HepG2 (cell line): ENCODE measurements at regions not wholly inside any gene's neighbourhood (a gene's known extent, or its start where the extent isn't known, plus 50 kb on each side); places are given as distances from the start of the nearest gene placed in this dataset.

Experiments
- ATAC-seq: fragments of 200-7000 bp; cut with Tn5 transposase; 3 replicates; pipeline ENCODE4 v1.9.1; 2020; ENCODE audit warnings: mild to moderate bottlenecking, moderate library complexity
- BruUV-seq: library from RNA; stranded (reverse); fragments of 400-500 nt; replicated peaks from 2 replicates; lab custom pipeline; 2021; lab: Mats Ljungman, UMichigan
- CTCF ChIA-PET: fragments of 300-600 bp; formaldehyde crosslinking; extraction: SDS; loops from one replicate; lab custom pipeline; 2021; ENCODE audit warnings: low total read pairs, inconsistent platforms, low intra/inter-chr PET ratio; lab: Yijun Ruan, JAX
- POLR2A ChIA-PET: fragments of 350-600 bp; sonication (Branson Sonifier 250); formaldehyde crosslinking; loops from one replicate; lab custom pipeline; 2020; ENCODE audit warnings: antibody characterized with exemption, inconsistent platforms; lab: Yijun Ruan, JAX
- DNase-seq: peaks from one replicate; pipeline ENCODE4 v3.0.0-alpha.2; 2015; ENCODE audit warnings: low spot score
- FAIRE-seq: peaks from 3 replicates; lab custom pipeline; 2011; peaks lifted over from hg19 to GRCh38; lab: Jason Lieb, UNC
- H2AFZ ChIP-seq: one replicate; pipeline ENCODE4 v1.6.1; 2011; ENCODE audit warnings: low read length, inconsistent platforms
- H3K27ac ChIP-seq: fragments of 300-600 bp; 3 replicates; pipeline ENCODE4 v1.8.0; 2011; ENCODE audit warnings: mixed run types, mild to moderate bottlenecking, mixed read lengths, low read length, inconsistent platforms; ENCODE audit not compliant: insufficient read depth; ENCODE audit errors: extremely low read length
- H3K27me3 ChIP-seq, 2 experiments: fragments of 200-600 bp in 1 of 2; 2 replicates in 1 of 2; 3 replicates in 1 of 2; pipeline versions ENCODE4 v1.6.0 to v1.8.0; 2011; ENCODE audit warnings: low read length in 2 of 2, mild to moderate bottlenecking in 2 of 2, moderate library complexity in 2 of 2, inconsistent platforms in 1 of 2; ENCODE audit not compliant: insufficient read depth in 2 of 2, control insufficient read depth in 1 of 2
- H3K36me3 ChIP-seq, 2 experiments: fragments of 200-600 bp in 1 of 2; replicated peaks in 1 of 2; 2 replicates in 1 of 2; 3 replicates in 1 of 2; pipeline versions ENCODE4 v1.5.1 to v1.8.0; 2011; ENCODE audit warnings: low read length in 2 of 2, inconsistent platforms in 1 of 2; ENCODE audit not compliant: insufficient read depth in 2 of 2, control insufficient read depth in 1 of 2
- H3K4me1 ChIP-seq: 2 replicates; pipeline ENCODE4 v1.5.1; 2012; ENCODE audit warnings: low read length, inconsistent platforms; ENCODE audit not compliant: insufficient read depth
- H3K4me2 ChIP-seq: 2 replicates; pipeline ENCODE4 v1.6.0; 2011; ENCODE audit warnings: low read depth, low read length, inconsistent platforms
- H3K4me3 ChIP-seq, 3 experiments: fragments of 200-600 bp in 1 of 3; sonication (generic), shearing (Covaris generic) in 1 of 3; replicated peaks in 1 of 3; 2 replicates each; pipeline ENCODE4 v1.5.1; 2011 to 2016; ENCODE audit warnings: low read length in 3 of 3, inconsistent platforms in 2 of 3, low read depth in 2 of 3, mild to moderate bottlenecking in 2 of 3, control low read depth in 1 of 3, mixed read lengths in 1 of 3; ENCODE audit not compliant: insufficient read depth in 1 of 3
- H3K79me2 ChIP-seq: one replicate; pipeline ENCODE4 v1.6.1; 2011; ENCODE audit warnings: low read length, inconsistent platforms; ENCODE audit not compliant: insufficient read depth
- H3K9ac ChIP-seq: 2 replicates; pipeline ENCODE4 v1.6.0; 2011; ENCODE audit warnings: mild to moderate bottlenecking, low read depth, low read length, inconsistent platforms; ENCODE audit not compliant: insufficient read depth
- H3K9me3 ChIP-seq: 2 replicates; pipeline ENCODE4 v1.5.1; 2012; ENCODE audit warnings: mild to moderate bottlenecking, low read length
- H4K20me1 ChIP-seq: 2 replicates; pipeline ENCODE4 v1.6.0; 2011; ENCODE audit warnings: inconsistent platforms, mild to moderate bottlenecking, low read length, moderate library complexity; ENCODE audit not compliant: insufficient read depth
- FOXK2 ChIP-seq: fragments of 450-650 bp; IDR thresholded peaks from 2 replicates; pipeline ENCODE4 v1.6.1; 2016
- POGZ ChIP-seq: sonication (generic); formaldehyde crosslinking; IDR thresholded peaks from 2 replicates; pipeline ENCODE4 v1.4.0; 2020; ENCODE audit warnings: mild to moderate bottlenecking, missing genetic modification reagents
- ZNF234 ChIP-seq: sonication (generic); formaldehyde crosslinking; conservative IDR thresholded peaks from 2 replicates; pipeline ENCODE4 v1.5.1; 2020; ENCODE audit warnings: mild to moderate bottlenecking, missing genetic modification reagents
- ZSCAN25 ChIP-seq: sonication (generic); formaldehyde crosslinking; IDR thresholded peaks from 2 replicates; pipeline ENCODE4 v1.8.0; 2022; ENCODE audit warnings: mild to moderate bottlenecking, missing genetic modification reagents
- WGBS: methylation state at CpG from one replicate; pipeline ENCODE4 v1.1.6; 2017; ENCODE audit warnings: low lambda C conversion rate; 5-methylcytosine and 5-hydroxymethylcytosine counted together
- in situ Hi-C: cut with HindIII; loops from 2 replicates; pipeline ENCODE4 v1.10.0; 2017; ENCODE audit warnings: low pct_unique_long_range_greater_than_20kb; ENCODE audit not compliant: extremely low pct_ligation_motif_present
- intact Hi-C: fragments of 100-400 bp; cut with micrococcal nuclease; formaldehyde crosslinking; loops from one replicate; pipeline ENCODE4 v1.10.0; 2022; ENCODE audit not compliant: unreplicated experiment
- TF ChIP-seq, protein P1 (sequence below): sonication (generic); formaldehyde crosslinking; IDR thresholded peaks from 2 replicates; pipeline ENCODE4 v1.4.0; 2020; ENCODE audit warnings: missing genetic modification reagents

GRCh38 chr4:1466034-1466862, 60.0 kb upstream of the NKX1-1 start (continued):
- TF ChIP-seq, protein P1, sequence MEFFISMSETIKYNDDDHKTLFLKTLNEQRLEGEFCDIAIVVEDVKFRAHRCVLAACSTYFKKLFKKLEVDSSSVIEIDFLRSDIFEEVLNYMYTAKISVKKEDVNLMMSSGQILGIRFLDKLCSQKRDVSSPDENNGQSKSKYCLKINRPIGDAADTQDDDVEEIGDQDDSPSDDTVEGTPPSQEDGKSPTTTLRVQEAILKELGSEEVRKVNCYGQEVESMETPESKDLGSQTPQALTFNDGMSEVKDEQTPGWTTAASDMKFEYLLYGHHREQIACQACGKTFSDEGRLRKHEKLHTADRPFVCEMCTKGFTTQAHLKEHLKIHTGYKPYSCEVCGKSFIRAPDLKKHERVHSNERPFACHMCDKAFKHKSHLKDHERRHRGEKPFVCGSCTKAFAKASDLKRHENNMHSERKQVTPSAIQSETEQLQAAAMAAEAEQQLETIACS (CRISPR knock-in tag), result no peak
- TF ChIP-seq POGZ (CRISPR knock-in tag), result no peak
- no peak for TF ChIP-seq FOXK2

GRCh38 chr4:1465173-1466033, 59.2 kb upstream of the NKX1-1 start:
- Histone ChIP-seq H3K4me3 (no peak overlapping the region), H3K4me2 (no peak overlapping the region), H2AFZ (no peak overlapping the region), H4K20me1 (no peaks in the 10 kb centered on the region), H3K9ac (no peak overlapping the region)
- BruUV-seq, result no TSS peak
- POLR2A ChIA-PET, result no interaction called here
- TF ChIP-seq ZNF234 (CRISPR knock-in tag) (no peak), ZSCAN25 (CRISPR knock-in tag) (peak; percentile 43; the same call in 1 of the 2 replicates)
- TF ChIP-seq, all 625 proteins: peak for 1
- H3K36me3 ChIP-seq, result no peaks in the 10 kb centered on the region
- CTCF ChIA-PET, result no interaction called here
- ATAC-seq (peak; percentile 10; the same call in 2 of the 3 replicates), FAIRE-seq (no peak), DNase-seq (no peak)
- intact Hi-C loops (no loop called here), in situ Hi-C loops (no loop called here)
- H3K4me1 ChIP-seq, result no peaks in the 10 kb centered on the region
- no peak overlapping the region for H3K27ac ChIP-seq
- whole genome bisulfite sequencing, result 14% methylated on average over 7 of the region's 24 CpGs
- H3K27me3 ChIP-seq, result peaks cover 13 to 51% of the 10 kb centered on the region in 2 experiments; a peak in 4 of 5 replicates
- H3K9me3 ChIP-seq, result no peaks in the 10 kb centered on the region
- H3K79me2 ChIP-seq, result no peaks in the 10 kb centered on the region
